SK-MEL-5 (cell line): ENCODE measurements at regions not wholly inside any gene's neighbourhood (a gene's known extent, or its start where the extent isn't known, plus 50 kb on each side); places are given as distances from the start of the nearest gene placed in this dataset.
A peak's percentile ranks its signal among the peaks of the same experiment; 100 is the strongest.
"Not testable (repeated sequence)": the region's sequence is repeated elsewhere in the genome, so short reads cannot be mapped to it uniquely, and the experiment has no call there.

Source experiments
- DNase-seq: peaks from one replicate; pipeline ENCODE4 v3.0.0-alpha.2; 2016; ENCODE audit warnings: low read depth, low spot score
- in situ Hi-C: cut with HindIII; loops from 2 replicates; pipeline ENCODE4 v1.10.0; 2016; ENCODE audit warnings: low sequenced_read_pairs, high pct_unique_total_duplicates, low pct_unique_long_range_greater_than_20kb

DNA sequence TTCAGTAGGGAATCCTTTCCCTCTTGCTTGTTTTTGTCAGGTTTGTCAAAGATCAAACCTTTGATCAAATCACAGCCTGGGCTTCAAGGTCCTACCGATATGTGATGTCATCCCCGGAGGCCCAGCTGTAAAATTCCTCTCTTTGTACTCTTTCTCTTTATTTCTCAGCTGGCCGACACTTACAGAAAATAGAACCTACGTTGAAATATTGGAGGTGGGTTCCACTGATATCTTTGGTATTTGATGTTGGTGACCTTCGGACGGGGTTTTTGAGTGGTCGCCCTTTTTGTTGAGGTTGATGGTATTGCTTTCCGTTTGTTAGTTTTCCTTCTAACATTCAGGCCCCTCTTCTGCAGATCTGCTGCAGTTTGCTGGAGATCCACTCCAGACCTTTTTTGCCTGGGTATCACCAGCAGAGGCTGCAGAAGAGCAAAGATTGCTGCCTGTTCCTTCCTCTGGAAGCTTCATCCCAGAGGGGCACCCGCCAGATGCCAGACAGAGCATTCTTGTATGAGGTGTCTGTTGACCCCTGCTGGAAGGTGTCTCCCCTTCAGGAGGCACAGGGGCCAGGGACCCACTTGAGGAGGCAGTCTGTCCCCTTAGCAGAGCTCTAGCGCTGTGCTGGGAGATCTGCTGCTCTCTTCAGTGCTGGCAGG is 316.3 kb downstream of the MAN2A1 start:
- in situ Hi-C loops, DNase-seq: not testable (repeated sequence)

DNA sequence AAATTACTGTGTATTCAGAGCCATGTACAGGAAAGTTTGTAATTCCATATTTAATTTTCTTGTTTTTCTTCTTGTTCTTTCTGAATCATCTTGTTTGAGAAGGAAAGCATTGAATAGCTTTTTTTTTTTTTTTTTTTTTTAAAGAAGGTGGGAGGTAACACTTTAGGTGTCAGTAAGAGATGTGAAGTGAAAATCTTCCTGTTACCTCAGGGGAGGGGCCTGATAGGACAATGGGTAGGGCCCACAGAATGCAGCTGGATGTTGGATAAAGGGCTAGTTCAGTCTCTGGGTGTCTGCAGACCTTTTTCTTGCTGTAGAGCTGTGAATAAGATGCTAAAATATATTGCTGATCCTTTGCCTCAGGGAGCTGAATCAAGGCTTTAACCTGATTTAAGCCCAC is 317.4 kb downstream of the MAN2A1 start:
- no peak for DNase-seq
- in situ Hi-C loops, result no loop called here

DNA sequence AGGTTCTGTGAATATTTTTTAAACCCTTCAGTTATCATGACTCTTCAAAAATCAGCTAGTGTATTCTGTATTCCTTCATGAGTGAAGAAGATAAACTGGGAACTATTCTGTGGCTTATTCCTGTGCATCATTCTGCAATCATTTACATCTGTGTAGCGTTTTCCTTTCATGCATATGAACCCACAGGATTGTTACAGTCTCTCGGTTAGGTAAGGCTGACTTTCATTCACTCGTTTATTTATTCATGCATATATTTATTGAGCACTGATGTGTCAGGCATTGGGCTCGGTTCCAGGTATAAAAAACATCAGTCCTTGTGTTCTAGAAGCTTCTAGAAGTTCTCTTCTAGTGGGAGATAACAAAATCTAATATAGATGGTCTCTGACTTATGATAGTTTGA is 318.4 kb downstream of the MAN2A1 start:
- in situ Hi-C loops, result no loop called here
- DNase-seq, result no peak

DNA sequence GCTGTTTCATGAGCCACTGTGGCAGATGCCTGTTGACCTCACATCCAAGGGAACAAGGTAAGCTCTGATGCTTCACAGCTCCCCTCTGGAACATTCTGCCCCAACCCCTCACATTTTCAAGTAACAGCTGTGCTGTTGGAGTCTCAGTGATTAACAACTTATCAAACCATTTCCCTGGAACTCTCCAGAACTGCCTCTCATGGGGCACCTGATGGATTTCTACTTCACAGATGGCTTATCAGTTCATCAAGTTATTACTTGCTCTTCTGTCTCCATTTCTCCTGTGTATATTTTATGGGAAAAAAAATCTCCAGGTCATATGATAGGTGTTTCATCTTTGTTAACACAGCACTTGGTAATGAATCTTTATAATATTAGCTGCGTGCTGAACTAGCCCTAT is 322.4 kb downstream of the MAN2A1 start:
- in situ Hi-C loops, result no loop called here
- DNase-seq, result no peak

DNA sequence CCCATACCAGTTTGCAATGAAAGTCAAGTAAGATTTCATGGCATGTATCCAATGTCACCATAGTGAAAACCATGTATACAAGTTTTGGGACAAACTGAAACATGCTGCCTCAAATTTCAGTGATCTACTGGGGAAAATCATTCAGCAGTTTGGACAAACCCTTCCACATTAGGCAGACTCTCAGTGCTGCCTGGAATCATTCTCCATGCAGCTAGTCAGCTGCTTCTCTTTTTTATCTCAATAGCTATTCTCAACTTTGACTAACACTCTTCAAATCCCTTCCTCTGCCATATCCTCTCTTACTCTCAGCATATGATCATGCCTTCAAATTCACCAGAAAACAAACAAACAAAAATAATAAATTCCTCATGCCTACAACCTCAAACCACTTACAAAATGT is 323.3 kb downstream of the MAN2A1 start:
- in situ Hi-C loops, result no loop called here
- DNase-seq, result no peak

DNA sequence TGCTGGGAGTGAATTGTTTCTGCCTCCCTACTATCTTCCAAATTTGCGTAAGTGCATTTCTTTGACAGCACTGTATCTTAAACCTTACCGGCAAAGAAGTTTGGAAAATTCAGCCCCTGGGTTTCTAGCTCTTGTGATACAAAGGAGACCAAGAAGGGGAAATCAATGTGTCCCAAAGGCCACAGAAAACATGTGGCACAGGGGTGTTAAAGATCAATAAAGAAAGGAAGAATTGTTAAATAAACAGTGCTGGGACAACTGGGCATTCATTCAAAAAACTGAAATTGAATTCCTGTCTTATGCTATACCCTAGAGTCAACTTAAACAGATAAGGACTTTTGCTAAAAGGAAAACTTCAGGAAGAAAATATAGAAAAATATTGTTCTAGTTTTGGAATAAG is 328.1 kb downstream of the MAN2A1 start:
- DNase-seq, result no peak
- in situ Hi-C loops, result no loop called here

DNA sequence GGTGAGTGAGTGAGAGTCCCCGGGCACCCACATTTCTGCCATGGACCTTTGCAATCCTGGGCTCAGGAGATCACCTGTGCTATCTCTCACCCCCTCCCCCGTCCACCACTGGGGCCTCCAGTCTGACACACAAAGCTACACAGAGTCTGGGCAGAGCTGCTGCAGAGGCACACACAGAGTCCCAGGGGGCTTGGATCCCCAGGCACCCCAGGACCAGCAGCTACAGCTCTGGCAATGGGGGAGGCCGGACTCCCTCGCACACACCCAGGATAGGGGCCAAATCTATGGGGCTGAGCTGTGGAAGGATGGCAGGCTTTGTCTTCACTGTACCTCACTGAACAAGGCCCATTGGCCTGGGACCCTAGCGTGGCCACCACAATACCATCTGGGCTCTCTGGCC is 328.8 kb downstream of the MAN2A1 start:
- in situ Hi-C loops, result no loop called here
- no peak for DNase-seq

DNA sequence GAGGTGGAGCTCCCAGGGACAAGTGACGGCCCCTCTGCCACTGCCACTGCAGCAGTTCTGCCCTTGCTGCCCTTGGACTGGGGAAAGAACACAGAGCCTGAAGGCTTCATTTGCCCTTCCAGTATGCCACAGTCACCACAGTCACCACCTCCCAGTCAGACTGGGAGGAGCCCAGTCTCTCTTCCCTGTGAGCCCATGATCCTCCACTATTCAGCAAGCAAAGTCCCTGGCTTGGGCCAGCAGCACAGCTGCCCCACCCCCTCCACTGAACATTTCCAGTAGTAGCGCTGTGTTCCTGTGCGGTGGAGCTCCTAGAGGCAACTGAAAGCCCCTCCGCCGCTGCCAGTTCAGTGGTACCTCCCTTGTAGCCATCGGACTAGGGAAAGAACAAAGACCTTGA is 329.4 kb downstream of the MAN2A1 start:
- in situ Hi-C loops, result no loop called here
- DNase-seq, result no peak

DNA sequence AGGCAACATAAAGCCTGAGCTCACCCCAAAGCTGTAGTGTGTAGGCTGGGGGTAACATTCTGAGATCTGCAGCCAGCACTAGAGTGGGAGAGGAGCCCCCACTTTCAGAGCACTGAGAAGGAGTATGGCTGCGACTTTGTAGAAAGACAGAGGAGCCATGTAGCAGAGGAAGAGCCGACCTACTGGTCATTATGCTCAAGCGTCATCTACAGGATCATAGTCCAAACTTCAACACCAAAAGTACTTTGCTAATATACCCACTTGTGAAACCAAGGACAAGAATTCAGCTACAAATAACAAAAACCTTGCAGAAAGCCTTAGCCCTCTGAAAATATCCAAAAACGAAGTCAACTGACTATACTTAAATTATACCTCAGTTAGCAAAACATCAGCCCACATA is 330.1 kb downstream of the MAN2A1 start:
- DNase-seq, result no peak

DNA sequence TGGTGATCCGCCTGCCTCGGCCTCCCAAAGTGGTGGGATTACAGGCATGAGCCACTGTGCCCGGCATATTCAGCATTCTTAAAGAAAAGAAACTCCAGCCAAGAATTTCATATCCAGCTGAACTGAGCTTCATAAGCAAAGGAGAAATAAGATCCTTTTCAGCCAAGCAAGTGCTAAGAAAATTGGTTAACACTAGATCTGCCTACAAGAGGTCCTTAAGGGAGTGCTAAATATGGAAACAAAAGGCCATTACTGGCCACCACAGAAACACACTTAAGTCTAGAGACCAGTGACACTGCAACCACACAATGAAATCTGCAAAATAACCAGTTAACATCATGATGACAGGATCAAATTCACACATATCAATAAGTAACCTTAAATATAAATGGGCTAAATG is 331.5 kb downstream of the MAN2A1 start:
- in situ Hi-C loops, result no loop called here
- DNase-seq, result no peak

More for the DNA sequence above, 330.1 kb downstream of the MAN2A1 start:
- in situ Hi-C loops, result no loop called here

DNA sequence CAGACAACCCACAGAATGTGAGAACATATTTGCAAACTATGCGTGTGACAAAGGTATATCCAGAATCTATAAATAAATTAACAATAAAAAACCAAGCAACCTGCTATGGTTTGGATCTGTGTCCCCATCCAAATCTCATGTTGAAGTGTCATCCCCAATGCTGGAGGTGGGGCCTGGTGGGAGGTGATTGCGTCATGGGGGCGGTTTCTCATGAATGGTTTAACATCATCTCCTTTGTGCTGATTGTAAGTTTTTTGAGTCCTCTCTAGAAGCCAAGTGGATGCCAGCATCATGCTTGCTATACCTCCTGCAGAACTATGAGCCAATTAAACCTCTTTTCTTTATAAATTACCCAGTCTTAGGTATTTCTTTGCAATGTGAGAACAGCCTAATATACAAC is 335.4 kb downstream of the MAN2A1 start:
- in situ Hi-C loops, result no loop called here
- DNase-seq, result no peak

DNA sequence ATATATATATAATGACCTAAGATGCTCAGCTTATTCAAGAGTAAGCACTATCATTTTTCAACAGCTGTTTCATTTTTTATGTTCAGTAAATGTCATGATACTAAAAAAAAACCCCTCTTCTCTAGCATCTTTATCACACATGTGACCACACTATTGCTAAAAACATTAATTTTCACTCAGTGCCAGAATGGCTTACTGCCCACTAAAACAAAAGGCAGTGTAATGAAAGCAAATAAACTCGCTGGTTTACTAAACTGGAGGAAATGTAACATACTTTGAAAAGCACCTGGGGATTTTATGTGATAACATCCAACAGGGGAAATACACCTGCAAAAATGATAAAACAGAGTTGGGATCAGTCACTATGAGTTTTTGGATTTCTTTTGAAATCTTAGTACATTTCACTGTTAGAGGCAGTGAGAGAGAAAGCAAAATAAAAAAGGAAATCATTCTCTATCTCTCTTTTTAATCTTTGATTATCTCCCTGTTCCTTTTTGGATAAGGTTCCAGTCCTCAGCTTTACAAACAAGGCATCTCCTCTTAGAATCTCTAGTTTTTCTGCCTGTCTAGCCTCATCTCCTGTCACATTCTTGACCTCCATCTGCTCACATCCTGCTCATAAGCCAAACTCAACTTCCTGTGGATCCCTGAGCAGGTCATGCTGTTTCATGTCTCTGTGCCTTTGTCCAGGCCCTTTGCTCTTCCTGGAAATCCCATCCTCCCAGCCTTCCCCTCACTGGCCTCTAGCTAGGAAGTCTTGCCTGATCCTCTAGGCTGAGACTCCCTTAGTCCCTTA is 338.0 kb downstream of the MAN2A1 start:
- in situ Hi-C loops, result no loop called here
- DNase-seq, result no peak

DNA sequence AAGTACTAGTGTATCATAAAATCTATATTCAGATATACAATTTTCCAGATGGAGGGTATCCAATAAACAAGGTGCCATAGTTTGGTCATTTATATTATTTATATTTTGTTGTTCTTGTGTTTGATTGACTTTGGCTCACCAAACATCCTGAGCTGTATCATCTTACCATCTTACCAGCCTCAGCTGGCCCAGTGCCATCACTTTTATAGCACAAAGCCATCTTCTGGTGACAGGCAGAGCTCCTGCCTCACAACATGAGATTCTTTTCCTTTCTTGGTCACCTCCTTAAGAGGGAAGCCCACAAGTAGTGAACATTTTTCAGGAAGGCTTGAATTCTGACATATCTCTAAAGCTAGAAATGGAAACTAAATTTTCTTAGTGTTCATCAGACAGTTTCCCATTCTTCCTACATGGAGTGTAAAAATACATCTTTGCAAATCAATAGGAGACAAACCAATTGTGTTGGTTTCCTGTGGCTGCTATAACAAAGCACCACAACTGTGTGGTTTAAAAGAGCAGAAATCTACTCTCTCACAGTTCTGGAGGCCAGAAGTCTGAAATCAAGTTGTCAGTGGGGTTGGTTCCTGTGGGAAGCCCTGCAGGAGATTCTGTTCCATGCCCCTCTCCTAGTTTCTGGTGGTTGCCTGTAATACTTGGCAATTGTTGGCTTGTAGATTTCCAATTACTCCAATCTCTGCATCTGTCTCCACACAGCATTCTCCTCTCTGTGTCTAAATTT is 341.8 kb downstream of the MAN2A1 start:
- in situ Hi-C loops, result no loop called here
- DNase-seq, result no peak

DNA sequence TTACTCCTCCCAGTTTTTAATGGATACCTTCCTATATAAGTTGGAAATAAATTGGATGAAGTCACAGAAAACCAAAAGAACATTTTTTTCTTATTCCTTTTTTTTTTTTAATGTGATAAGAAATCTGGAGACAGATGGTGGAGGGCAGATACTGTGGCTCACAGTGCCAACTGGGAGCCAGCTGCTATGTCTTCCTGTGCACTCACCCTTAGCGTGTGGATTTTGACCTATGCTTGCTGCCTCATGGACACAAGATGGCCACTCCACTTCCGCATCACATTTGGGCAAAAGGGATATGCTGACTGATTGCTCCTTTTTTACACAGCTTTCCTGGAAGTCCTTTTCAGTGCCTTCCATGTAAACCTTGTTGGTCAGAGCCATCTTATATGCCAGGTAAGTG is 342.6 kb downstream of the MAN2A1 start:
- in situ Hi-C loops, result no loop called here
- DNase-seq, result no peak

DNA sequence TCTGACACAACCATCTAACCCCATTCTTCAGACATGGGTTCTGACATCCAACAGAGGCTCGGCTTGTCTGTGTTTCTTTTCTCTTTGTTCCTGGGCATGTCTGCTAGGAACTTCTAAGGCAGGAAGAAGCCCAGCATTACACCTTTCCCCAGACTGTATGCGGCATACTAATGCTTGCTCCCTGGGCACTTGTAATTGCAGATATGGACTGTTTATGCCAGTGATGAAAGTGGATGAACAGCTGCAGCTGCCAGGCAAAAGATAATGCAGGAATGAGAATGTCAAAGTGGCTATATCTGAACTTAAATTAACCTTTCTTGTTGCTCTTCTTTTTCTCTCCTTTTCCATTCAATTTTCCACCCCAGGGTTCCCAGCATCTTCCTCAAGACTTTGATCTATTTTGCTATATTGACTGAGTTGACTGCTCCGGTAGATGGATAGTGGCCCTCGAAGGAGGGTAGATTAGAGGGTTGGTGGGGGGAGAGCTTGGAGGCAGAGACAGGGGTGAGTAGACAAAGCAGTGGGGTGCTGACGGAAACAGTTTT is 344.4 kb downstream of the MAN2A1 start:
- in situ Hi-C loops, result no loop called here

DNA sequence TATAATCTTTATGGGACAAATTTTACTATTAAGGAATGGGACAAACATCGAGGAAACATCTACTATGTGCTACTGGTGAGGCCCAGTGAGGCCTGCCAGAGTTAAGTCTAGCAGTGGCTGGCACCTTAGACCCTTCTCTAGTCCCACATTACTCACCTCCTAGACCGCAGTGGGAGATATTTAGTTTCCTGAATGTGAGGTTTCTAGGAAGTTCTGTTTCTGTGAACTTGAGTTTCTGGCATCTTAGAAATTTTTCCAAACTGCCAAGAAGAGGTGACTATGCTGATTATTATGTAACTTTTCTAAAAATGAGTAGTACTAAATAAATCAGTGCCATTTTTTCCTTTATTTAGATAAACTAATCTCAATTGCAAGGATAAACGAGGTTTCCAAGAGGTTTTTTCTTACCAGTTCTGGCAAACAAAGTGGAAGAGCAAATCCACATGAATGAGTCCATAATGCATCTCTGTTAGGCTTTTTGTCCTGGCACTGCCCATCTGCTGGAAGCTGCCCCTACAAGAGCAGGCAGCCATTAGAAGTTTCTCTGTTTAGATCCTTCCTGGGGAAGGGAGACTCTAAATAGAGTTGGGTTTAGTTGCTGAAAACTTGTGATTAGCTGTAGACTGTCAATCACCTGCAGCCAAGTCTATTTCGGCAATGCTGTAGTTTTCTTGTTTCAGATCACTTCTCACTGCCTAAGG is 348.7 kb downstream of the MAN2A1 start:
- DNase-seq, result no peak
- in situ Hi-C loops, result no loop called here

More for the DNA sequence above, 344.4 kb downstream of the MAN2A1 start:
- no peak for DNase-seq

DNA sequence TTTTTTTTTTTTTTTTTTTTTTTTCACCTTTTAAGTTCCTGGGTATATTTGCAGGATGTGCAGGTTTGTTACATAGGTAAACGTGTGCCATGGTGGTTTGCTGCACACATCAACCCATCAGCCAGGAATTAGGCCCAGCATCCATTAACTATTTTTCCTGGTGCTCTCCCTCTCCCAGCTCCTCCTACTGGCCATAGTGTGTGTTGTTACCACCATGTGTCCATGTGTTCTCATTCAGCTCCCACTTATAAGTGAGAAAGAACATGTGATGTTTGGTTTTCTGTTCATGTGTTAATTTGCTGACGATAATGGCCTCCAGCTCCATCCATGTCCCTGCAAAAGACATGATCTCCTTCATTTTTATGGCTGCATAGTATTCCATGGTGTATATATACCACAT is 350.5 kb downstream of the MAN2A1 start:
- peak; percentile 63 for DNase-seq
- in situ Hi-C loops, result no loop called here

DNA sequence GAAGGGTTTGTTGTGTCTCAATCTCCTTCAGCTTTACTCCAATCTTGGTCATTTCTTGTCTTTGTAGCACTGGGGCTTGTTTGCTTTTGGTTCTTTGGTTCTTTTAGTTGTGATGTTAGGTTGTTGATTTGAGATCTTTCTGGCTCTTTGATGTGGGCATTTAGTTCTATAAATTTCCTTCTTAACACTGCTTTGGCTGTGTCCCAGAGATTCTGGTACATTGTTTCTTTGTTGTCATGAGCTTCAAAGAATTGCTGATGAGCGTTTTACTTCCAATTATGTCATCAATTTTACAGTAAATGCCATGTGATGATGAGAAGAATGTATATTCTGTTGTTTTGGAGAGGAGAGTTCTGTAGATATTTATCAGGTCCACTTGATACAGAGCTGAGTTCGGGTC is 353.3 kb downstream of the MAN2A1 start:
- DNase-seq, result no peak
- in situ Hi-C loops, result no loop called here
